ENCODE measurements at regions not wholly inside any gene's neighbourhood (a gene's known extent, or its start where the extent isn't known, plus 50 kb on each side); places are given as distances from the start of the nearest gene placed in this dataset.

DNA sequence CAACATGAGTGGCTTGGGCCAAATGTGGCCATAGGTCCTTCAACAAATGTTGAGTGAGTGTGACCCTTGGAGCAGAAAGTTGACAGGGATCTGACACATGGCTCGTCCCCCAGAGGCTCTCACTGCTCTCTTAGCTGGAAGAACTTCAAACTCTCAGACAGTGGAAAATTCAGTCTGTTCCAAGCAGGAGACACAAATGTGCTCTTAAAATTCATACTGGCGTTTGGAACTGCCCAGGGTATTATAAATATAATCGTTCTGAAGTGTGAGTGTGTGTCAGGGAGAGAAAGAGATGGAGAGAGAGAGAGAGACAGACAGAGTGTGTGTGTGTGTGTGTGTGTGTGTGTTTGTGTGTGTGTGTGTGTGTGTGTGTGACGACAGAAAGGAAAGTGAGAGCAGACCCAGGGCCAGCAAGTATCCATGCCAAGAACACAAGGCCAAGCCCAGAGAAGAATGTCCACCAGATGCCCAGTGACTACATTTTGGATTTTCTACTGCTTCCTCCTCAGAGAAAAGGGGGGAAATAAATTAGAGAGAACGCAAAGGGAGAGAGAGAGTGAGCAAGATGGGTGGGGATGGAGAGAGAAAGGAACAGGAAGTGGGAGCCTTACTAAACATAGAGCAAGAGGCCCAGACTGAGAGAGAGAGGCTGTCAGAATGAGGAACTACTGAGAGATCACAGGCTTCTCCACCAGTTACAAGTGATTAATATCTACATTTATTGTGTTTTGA lies 193.6 kb upstream of the NUDT4 start:
- no peak for DNase-seq

- no peak for DNase-seq
Measured at GRCh38 chr12:93184672-93185368, 192.9 kb upstream of the NUDT4 start.

- no peak for DNase-seq
Measured at GRCh38 chr12:93185369-93185741, 192.4 kb upstream of the NUDT4 start.

GRCh38 chr12:93186131-93186530 lies 191.6 kb upstream of the NUDT4 start:
- no peak for DNase-seq

DNA sequence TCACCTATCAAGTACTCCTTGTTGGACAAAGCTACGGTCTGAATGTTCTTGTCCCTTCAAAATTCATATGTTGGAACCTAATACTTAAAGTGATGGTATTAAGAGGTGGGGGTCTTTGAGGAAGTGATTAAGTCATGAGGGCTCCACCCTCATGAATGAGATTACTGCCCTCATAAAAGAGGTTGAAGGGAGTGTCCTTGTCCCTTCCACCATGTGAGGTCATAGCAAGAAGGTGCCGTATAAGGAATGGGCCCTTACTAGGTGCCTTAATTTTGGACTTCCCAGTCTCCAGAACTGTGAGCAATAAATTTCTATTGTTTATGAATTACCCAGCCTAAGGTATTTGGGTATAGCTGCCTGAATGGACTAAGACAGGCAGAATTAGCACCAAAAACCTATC lies 191.1 kb upstream of the NUDT4 start:
- DNase-seq, result no peak

GRCh38 chr12:93191423-93191822 lies 186.3 kb upstream of the NUDT4 start:
- DNase-seq, result no peak

- DNase-seq, result no peak
Measured at GRCh38 chr12:93191956-93192355, 185.8 kb upstream of the NUDT4 start.

DNA sequence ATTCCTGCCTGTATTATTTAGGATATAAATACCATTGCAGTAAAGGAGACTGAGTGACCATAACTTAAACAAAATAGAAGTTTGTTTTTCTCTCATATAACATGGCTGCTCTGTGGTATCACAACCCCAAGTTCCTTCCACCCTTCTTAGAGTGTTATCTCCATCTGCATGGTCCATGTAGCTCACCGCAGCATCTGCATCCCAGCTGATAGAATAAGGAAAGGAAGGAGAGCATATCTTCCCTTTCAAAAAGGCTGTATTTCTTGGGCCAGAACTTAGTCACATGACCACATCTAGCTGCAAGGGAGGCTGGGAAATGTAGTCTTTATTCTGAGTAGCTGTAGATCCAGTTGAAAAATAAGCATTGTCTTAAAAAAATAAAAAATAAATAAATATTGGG lies 184.8 kb upstream of the NUDT4 start:
- no peak for DNase-seq

- no peak for DNase-seq
Measured at GRCh38 chr12:93195511-93195910, 182.2 kb upstream of the NUDT4 start.

- no peak for DNase-seq
Measured at GRCh38 chr12:93197067-93197593, 180.6 kb upstream of the NUDT4 start.

- no peak for DNase-seq
Measured at GRCh38 chr12:93198086-93198485, 179.6 kb upstream of the NUDT4 start.

DNA sequence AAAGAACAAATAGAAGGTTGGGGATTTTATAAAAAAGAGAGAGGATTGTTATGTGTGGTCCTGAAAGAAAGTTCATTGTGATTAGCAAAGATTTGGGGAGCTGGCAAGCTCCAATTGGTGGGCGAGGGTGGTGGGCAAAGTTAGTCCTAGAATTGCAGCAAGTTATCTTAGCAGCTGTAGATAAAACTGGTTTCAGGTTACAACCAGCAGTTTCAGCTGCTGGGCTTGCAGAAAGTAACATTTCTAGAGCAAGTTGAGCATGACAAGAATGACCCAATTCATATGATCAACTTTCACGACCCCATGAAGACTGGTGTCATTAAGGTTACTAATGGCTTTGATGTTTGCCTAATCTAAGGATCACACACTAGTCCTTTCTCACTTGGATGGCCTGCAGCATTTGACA lies 177.9 kb upstream of the NUDT4 start:
- no peak for DNase-seq

- no peak for DNase-seq
Measured at GRCh38 chr12:93200291-93200917, 177.3 kb upstream of the NUDT4 start.

DNA sequence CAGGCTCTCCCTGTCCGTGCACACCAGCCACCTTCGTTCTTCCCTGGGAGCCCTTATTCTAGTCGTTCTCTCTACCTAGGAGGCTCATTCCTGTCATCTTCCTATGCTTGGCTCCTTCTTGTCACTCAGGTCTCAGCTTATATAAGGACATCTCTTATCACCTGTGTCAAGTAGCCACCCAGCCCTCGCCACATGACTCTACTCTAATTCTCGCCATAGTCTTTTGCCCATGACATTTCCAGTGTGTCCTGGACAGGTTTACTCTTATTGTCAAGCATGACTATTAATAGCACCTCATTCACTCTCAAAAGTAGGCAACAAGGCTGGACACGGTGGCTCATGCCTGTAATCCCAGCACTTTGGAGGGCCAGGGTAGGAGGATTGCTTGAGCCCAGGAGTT lies 175.7 kb upstream of the NUDT4 start:
- DNase-seq, result no peak

GRCh38 chr12:93202688-93203087 lies 175.0 kb upstream of the NUDT4 start:
- DNase-seq, result no peak

DNA sequence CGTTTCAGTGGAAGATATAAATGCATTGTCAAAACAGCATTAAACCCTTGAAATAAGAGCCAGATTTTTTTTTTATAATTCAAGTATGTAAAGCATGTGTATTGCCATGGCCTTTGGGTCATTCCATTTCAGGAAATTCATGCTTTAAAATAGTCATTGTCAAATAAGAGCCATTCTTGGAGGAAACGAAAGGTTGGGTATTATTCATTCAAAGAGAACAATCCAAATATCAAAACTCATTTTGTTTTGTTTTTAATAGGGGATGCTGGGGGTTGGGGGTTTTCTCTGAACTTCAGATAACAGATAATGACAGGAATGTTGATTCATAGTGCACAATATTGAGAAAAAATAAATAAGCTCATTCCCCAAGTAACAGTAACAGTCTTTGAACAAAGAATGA lies 174.4 kb upstream of the NUDT4 start:
- no peak for DNase-seq

GRCh38 chr12:93204896-93205295 lies 172.8 kb upstream of the NUDT4 start:
- no peak for DNase-seq

DNA sequence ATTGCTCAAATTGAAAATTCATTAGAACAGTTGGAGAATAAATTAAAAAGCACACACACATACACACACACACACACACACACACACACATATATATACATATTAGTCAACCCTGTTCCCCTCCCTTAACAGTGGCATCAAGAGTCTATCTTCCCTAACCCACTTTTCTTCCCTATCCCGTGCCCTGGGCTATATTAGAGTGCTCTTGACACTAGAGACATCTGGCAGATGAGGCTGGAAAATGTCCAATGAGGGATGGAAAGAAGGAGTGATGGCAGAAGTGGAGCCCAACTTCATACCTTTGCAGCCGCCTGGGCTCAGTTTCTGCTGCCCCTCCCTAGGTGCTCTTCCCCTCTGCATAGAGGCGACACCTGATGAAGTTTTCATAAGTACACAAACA lies 172.4 kb upstream of the NUDT4 start:
- no peak for DNase-seq

- DNase-seq, result no peak
Measured at GRCh38 chr12:93208011-93208410, 169.7 kb upstream of the NUDT4 start.

DNA sequence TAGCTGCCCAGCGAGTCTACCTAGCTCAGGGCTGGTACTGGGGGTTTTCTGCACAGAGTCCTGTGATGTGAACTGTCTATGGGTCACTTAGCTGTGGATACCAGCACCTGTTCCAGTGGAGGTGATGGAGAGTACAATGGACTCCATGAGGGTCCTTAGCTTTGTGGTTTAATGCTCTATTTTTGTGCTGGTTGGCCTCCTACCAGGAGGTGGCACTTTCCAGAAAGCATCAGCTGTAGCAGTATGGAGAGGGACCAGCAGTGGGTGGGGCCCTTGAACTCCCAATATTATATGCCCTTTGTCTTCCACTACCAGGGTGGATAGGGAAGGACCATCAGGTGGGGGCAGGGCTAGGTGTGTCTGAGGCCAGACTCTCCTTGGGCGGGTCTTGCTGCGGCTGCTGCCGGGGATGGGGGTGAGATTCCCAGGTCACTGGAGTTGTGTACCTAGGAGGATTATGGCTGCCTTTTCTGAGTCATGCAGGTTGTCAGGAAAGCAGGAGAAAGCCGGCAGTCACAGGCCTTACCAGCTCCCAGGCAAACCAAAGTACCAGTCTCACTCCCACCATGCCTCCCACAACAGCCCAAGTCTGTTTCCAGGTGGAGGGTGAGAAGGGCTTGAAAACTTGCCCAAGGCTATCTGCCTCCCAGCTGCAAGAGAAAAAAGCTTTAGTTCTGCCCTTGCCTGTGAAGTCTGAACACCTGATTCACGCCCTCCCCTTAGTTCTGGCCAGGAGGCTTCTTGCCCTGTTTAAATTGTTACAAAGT lies 163.0 kb upstream of the NUDT4 start:
- DNase-seq, result no peak

- DNase-seq, result no peak
Measured at GRCh38 chr12:93215290-93215678, 162.4 kb upstream of the NUDT4 start.

DNA sequence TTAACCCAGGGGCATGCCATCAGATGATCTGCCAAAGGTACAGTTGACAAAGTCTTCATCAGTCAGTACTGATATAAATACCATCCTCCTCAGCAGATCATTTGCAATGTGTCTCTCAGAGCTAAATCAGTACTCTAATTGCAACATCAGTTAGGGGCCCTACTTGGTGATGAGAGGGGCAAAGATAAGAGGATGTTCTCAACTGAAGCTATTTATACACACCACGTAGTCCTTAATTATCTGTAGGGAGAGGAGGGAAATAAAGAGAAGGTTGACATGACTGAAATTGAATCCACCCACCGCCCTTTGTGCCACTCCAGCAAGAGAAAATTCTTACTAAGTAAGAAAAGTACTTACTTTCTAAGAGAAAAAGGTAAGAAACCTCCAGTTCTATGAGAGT lies 157.8 kb upstream of the NUDT4 start:
- no peak for DNase-seq

GRCh38 chr12:93221841-93222240 lies 155.9 kb upstream of the NUDT4 start:
- no peak for DNase-seq
